ENCODE measurements at regions not wholly inside any gene's neighbourhood (a gene's known extent, or its start where the extent isn't known, plus 50 kb on each side); places are given as distances from the start of the nearest gene placed in this dataset.

- no peak for DNase-seq (ENCODE audit: low read depth)
Observed at GRCh38 chr2:5915881-5916310, 223.7 kb downstream of the SOX11 start.

GRCh38 chr2:5921081-5921642 lies 229.0 kb downstream of the SOX11 start:
- DNase-seq (ENCODE audit: low read depth): no peak

- no peak for DNase-seq (ENCODE audit: low read depth)
Observed at GRCh38 chr2:5923957-5924945, 232.1 kb downstream of the SOX11 start.

- no peak for DNase-seq (ENCODE audit: low read depth)
Observed at GRCh38 chr2:5925604-5926003, 233.4 kb downstream of the SOX11 start.

GRCh38 chr2:5926871-5927512 lies 234.8 kb downstream of the SOX11 start:
- no peak for DNase-seq (ENCODE audit: low read depth)

GRCh38 chr2:5932556-5933469 lies 240.6 kb downstream of the SOX11 start:
- DNase-seq (ENCODE audit: low read depth): no peak

GRCh38 chr2:5933669-5934068 lies 241.5 kb downstream of the SOX11 start:
- no peak for DNase-seq (ENCODE audit: low read depth)

GRCh38 chr2:5937321-5937720 lies 245.1 kb downstream of the SOX11 start:
- no peak for DNase-seq (ENCODE audit: low read depth)

- DNase-seq (ENCODE audit: low read depth): no peak
Observed at GRCh38 chr2:5937851-5938565, 245.8 kb downstream of the SOX11 start.

GRCh38 chr2:5938566-5938896 lies 246.3 kb downstream of the SOX11 start:
- no peak for DNase-seq (ENCODE audit: low read depth)

- DNase-seq (ENCODE audit: low read depth): no peak
Observed at GRCh38 chr2:5939553-5939952, 247.4 kb downstream of the SOX11 start.

- DNase-seq (ENCODE audit: low read depth): no peak
Observed at GRCh38 chr2:5940596-5941535, 248.7 kb downstream of the SOX11 start.

GRCh38 chr2:5942204-5942603 lies 250.0 kb downstream of the SOX11 start:
- DNase-seq (ENCODE audit: low read depth): no peak

GRCh38 chr2:5945742-5946141 lies 253.6 kb downstream of the SOX11 start:
- no peak for DNase-seq (ENCODE audit: low read depth)

- DNase-seq (ENCODE audit: low read depth): no peak
Observed at GRCh38 chr2:5946225-5947115, 254.3 kb downstream of the SOX11 start.

- no peak for DNase-seq (ENCODE audit: low read depth)
Observed at GRCh38 chr2:5950736-5951135, 258.6 kb downstream of the SOX11 start.

- no peak for DNase-seq (ENCODE audit: low read depth)
Observed at GRCh38 chr2:5951471-5951870, 259.3 kb downstream of the SOX11 start.

- DNase-seq (ENCODE audit: low read depth): no peak
Observed at GRCh38 chr2:5953525-5953924, 261.3 kb downstream of the SOX11 start.

- no peak for DNase-seq (ENCODE audit: low read depth)
Observed at GRCh38 chr2:5954509-5954908, 262.3 kb downstream of the SOX11 start.

All from stimulated activated CD8-positive, alpha-beta memory T cell treated with anti-CD3 and anti-CD28 coated beads, Interleukin-15, amount 100 ng/mL, for 1 hour (primary cell).